Ammon's horn (tissue), 1 donor: ENCODE measurements at regions not wholly inside any gene's neighbourhood (a gene's known extent, or its start where the extent isn't known, plus 50 kb on each side); places are given as distances from the start of the nearest gene placed in this dataset.
A peak's percentile ranks its signal among the peaks of the same experiment; 100 is the strongest.

Experiments used
- DNase-seq: peaks from one replicate; pipeline ENCODE4 v3.0.0-alpha.2; 2016; ENCODE audit warnings: low spot score

DNA sequence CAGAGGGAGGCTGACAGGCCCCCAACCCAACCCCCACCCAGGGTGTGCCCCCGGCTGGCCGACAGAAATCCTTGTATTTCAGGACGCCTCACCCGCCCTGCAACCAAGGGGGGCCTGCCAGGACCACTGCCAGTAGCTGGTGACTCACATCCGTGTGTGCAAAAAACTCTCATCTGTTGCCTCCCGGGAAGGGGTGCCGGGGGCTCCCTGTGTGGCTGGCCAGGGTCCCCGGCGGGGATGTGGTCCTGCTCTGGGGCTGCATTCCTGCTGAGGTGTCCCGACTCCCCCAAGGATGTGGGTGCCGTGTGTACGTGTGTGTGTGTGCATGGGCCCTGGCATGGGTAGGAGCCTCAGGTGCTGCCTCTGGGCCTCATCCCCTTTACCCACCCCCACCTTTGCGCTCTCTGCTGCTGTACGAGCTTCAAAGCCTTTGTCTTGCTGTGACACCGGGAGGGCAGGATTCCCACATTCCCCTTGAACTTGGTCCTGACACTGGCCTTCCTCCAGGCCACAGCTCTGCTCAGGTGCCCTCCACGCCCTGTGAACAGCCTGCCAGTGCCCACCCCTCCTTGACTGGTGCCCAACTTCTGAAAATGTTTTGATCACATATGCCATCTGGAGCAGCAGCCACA, 226.3 kb upstream of the HDAC4 start:
- DNase-seq: no peak

- no peak for DNase-seq
Measured at GRCh38 chr2:239625971-239626734, 225.3 kb upstream of the HDAC4 start.

- DNase-seq: no peak
Measured at GRCh38 chr2:239625156-239625845, 224.5 kb upstream of the HDAC4 start.

DNA sequence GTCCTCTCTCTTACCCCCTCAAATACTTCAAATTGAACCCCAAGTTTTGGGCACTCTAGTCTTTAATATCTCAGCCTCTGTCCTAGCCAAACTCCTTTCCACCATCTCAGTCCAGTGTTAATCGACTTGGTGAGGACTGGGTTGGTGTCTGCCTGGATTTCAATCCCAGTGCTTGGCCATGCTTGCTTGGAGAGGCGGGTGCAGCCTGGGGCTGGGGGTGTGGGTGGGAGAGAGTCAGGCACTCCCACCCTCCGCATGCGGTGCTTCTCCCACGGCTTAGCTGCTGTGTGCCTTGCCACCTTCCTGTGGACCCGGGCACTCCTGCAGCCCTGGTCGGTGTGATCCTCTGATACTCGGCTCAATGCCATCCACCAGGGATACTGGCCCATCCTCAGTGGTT, 220.8 kb upstream of the HDAC4 start:
- DNase-seq: no peak

GRCh38 chr2:239619369-239619768, 218.5 kb upstream of the HDAC4 start:
- DNase-seq: no peak

GRCh38 chr2:239616729-239617128, 215.9 kb upstream of the HDAC4 start:
- no peak for DNase-seq

DNA sequence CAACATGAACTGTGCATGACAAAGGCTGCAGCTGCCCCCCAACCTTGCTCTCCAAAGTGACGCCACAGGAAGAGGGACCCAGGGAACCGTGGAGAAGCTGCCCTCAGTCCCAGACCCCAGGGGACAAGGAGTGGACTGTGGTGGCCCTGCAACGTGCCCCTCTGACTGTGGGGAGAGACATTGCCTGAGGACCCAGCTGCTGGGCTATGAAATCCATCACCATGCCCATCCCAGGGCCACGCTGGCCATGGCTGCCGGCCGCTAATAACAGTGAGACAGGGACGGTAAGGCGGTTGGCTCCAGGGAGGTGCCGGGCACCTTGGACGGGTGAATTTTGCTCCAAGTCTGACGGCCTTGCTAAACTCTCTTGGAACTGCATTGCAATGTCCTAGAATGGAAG, 211.3 kb upstream of the HDAC4 start:
- DNase-seq: no peak

DNA sequence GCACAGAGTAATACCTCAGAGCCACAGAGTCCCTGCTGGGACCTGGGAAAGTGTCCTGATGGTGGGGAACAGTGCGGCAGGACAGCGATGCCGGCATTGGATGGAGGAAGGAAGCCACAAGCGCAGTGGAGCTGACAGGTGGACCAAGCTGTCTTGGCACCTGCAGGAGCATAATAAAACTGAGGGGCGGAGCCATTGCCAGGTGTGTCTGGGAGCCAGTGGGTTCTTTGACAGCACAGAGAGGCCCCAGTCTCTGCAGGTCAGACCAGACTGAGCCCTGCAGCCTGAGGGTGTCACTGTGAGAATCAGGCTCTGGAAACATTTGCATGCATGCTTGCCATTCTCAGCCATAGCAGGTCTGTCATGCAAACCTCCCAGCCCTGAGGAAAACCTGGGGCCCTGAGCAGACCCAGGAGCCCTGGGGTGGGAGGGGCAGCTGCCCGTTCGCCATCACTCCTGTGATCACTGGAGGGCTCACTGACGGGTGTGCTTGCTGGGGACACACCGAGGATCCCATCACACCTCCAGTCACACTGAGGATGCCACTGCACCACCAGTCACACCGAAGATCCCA, 210.5 kb upstream of the HDAC4 start:
- DNase-seq: no peak

DNA sequence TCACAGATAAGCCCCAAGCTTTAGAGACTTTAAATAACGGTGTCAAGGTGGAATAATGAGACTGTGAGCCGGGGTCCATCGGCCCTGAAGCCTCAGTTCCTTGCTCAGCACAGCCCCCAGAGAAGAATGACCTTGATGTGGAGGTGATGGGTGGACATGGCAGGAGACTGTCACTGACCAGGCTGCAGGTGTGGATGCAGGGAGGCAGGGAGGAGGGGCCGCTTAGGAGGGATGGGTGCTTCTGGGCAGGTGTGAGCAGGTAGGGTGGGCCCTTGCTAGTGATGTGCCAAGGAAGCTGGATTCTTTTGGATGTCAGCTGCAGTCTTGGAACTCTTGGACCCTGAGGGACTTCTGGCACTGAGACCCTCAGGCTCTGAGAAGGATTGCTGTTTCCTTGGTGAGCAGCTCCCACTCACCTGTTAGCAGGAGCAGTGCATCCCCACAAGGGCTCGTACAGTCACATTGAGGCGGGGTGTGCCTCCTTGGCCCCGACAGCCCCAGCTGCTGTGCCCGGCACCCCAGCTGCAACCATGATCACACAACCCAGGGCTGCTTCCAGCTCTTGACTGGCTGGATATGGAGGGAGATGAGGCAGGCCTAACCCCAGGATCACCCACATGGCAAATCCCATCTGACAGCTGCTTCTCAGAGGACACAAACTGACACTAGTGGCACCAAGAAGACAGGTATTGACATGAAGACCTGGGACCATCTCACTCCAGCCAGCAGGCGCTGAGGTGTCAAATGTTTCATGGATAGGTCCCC, 209.8 kb upstream of the HDAC4 start:
- DNase-seq: no peak

DNA sequence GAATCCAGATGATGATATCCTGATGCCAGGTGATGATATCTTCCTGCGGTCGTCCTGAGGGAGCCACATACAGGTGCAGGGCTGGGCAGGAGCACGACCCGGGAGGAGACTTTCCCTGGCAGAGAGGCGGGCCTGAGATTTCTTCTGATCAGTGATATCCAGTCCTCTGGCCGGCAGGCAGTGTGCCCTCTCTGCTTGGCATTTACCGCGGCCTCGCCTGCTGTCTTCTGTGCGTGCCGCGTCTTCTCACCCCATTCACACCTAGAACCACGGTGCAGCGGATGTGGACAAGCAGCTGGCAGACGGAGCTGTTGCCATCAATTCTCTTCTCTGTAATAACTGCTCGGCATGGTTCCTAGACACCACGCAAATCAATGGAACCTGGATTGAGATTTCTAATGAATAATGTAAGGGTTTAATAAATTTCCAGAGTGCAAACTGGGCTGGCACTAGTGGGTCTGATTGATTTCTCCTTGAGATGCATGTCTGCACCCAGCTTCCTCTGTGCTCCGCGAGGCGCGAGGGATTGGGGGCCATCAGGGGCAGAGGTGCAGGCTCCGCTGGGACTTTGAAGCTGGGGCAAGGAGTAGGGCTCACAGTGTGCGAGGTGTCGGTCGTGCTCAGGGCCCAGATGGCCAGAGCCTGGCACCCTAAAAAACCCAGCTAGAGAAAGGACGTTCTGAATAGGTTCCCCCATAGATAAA, 208.9 kb upstream of the HDAC4 start:
- no peak for DNase-seq

GRCh38 chr2:239609162-239609561, 208.3 kb upstream of the HDAC4 start:
- DNase-seq: no peak

DNA sequence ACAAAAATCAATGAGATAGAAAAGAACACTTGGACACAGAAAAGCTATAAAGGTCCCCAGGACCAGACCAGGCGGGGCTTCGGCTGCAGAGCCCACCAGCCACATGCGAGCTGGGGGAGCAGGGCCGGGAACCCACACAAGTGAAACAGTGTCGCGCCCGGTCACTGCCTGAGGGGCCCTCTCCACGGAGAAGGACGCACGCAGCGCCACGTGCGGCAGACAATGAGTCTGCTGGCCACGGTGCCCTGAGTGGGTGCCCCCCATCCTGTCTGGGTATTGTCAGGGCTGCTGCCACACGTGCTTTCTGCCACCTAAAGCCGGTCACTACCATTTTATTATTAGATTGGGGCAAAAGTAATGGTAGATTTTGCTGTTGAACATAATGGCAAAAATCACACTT, 207.9 kb upstream of the HDAC4 start:
- DNase-seq: no peak

GRCh38 chr2:239608260-239608659, 207.4 kb upstream of the HDAC4 start:
- DNase-seq: no peak

GRCh38 chr2:239607517-239608191, 206.8 kb upstream of the HDAC4 start:
- DNase-seq: no peak

- no peak for DNase-seq
Measured at GRCh38 chr2:239606741-239607516, 206.1 kb upstream of the HDAC4 start.

- DNase-seq: peak; percentile 67
Measured at GRCh38 chr2:239605976-239606375, 205.2 kb upstream of the HDAC4 start.

- no peak for DNase-seq
Measured at GRCh38 chr2:239605409-239605808, 204.6 kb upstream of the HDAC4 start.

GRCh38 chr2:239604861-239605260, 204.0 kb upstream of the HDAC4 start:
- DNase-seq: no peak

DNA sequence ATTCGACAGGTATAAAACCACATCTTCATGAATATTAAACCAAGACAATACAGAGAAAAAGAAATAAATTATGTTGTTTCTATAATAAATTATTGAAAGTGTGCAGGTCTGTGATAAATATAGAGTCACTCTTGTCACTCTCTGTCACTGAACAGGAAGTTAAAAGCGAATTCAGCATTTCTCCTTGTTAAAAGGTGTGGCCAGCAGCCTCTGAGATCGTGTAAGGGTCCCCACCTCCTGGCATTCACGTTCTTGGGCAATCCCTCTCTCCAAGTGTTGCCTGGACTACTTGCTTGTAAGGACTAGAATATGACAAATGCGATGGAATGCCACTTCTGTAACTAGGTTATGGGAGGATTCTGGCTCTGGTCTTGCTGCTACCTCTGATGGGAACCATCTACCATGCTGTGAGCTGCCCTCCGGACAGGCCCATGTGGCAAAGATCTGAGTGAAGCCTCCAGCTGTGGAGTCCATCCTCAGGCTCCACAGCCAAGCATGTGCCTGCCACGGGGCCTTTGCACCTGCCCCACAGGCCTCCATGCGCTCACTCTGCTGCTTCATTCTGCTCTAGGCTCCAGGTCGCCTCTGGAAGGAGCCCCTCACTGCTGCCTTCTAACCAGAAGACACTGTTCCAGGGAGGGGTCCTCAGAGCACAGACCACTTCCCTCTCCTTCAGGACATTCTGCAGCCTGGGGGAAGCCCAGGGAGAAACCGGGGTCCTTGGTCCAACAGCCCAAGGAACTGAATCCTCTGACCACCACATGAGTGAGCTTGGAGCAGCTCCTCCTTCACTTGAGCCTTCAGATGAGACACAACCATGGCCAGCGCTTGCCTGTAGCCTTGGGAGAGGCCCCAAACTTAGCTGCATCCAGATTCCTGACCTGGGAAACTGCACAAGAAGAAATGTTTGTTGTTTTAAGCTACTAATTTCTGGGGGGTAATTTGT, 202.9 kb upstream of the HDAC4 start:
- no peak for DNase-seq
